T47D (cell line): ENCODE measurements at regions not wholly inside any gene's neighbourhood (a gene's known extent, or its start where the extent isn't known, plus 50 kb on each side); places are given as distances from the start of the nearest gene placed in this dataset.

Experiments
- DNase-seq, 2 experiments: peaks; one replicate each; pipeline versions ENCODE4 v3.0.0 to v3.0.0-alpha.2; 2011 to 2012; ENCODE audit warnings: low read depth in 1 of 2, low spot score in 1 of 2
- JUND ChIP-seq: IDR thresholded peaks from 2 replicates; pipeline ENCODE4 v1.6.1; 2012; ENCODE audit warnings: low read depth
- in situ Hi-C: cut with HindIII; loops from 2 replicates; pipeline ENCODE4 v1.10.0; 2016; ENCODE audit warnings: low sequenced_read_pairs, low pct_unique_long_range_greater_than_20kb

DNA sequence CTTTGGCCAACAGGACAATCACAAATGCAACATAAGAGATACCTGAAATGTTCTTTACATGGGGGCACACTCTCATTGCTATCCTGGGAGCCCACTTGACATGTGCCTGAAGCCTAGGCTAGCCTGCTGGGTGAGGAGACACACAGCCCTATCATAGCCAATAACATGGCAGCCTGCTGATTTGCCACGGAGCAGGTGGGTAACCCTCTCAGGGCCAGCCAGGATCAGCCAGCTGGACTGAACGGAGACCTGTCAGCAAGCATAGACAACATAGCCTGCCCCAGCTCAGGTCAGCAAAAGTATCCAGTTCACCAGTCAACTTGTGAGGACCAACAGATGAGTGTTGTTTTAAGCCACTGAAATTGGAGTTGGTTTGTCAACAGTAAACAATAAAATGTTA, 566.5 kb downstream of the DCDC2C start:
- DNase-seq, result no peak
- no peak for TF ChIP-seq JUND
- in situ Hi-C loops, result no loop called here

DNA sequence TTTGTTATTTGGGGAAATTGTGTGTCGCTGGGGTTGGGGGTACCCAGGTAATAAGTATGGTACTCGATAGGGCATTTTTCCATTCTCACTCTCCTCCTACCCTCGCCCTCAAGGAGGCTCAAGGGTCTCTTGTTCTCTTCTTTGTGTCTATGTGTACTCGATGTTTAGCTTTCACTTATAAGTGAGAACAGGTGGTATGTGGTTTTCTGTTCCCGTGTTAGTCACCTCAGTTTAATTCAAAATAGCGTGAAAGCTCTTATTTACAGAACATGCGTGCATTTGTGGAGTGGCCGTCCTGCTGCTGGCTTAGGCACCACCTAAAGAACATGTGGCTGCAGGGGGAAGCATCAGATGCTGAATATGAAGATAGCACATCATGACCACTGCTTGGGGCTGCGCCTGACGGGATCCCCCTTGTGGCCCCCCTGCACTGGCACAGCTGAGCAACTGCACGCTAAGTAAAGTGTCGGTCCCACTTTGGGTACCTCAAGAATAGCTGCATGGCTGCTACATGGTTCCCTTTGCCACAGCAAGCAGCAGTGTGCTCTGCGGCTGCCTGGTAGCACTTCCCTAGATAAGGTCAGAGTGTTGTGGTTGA, 569.0 kb downstream of the DCDC2C start:
- DNase-seq, result no peak
- in situ Hi-C loops, result no loop called here
- TF ChIP-seq JUND, result no peak

DNA sequence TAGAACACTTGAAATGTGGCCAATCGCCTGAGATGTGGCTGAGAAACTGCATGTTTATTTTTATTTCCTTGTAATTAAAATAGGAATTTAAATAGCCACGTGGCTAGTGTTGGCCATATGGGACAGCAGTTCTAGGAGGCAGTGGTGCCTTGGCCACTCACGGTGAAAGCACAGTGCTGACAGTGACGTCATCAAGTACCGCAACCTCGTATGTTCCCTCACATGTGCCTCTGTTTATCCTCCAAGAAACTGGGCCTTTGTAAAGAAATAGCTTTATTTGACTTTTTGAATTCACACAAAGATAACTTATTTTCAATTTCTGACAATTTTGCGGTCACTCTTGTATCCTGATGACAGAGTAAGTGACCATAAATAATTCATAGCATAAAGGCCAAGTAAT, 575.0 kb downstream of the DCDC2C start:
- in situ Hi-C loops, result no loop called here
- no peak for TF ChIP-seq JUND
- DNase-seq, result no peak

DNA sequence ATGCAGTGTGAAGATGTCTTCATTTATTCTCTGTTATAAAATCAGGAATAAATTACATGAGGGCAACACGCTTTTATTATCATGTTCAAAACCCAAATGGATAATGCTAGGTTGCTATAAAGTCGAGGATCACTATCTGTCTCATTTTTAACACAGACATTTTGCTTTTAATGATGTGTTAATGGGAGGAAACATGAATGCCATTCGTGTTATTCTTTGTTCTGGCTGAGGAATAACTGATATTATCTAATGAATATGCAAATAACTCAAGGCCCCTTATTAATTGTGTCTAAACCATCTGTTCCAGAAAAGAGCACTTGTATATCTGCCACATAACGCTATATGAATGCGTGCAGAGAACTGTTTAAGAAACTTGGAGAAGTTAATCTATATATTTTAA, 576.1 kb downstream of the DCDC2C start:
- no peak for DNase-seq
- in situ Hi-C loops, result no loop called here
- no peak for TF ChIP-seq JUND

DNA sequence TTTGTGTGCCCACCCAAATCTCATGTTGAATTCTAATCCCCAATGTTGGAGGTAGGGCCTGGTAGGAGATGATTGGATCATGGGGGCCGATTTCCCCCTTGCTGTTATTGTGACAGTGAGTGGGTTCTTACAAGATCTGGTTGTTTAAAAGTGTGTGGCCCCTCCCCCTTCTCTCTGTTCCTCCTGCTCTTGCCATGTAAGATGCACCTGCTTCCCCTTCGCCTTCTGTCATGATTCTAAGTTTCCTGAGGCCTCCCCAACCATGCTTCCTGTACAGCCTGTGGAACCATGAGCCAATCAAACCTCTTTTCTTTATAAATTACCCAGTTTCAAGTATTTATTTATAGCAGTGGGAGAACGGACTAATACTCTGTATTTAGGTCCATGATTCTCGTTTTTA, 588.1 kb downstream of the DCDC2C start:
- TF ChIP-seq JUND, result no peak
- in situ Hi-C loops, result no loop called here

DNA sequence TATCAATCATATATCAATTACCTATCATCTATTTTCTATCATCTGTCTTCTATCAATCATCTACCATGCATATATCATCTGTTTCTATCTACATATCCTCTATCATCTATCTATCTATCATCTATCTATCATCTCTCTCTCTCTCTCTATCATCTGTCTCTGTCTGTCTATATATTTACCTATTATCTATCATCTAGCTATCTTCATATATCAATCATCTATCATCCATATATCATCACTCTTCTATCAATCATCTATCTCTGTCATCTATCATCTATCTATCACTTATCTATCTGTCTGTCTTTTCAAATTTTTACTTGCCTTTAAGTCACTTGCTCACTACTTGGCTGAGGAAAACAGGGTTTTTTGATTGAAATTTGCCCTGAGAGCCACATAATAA, 592.3 kb downstream of the DCDC2C start:
- in situ Hi-C loops, result no loop called here

More for the DNA sequence above, 588.1 kb downstream of the DCDC2C start:
- no peak for DNase-seq

DNA sequence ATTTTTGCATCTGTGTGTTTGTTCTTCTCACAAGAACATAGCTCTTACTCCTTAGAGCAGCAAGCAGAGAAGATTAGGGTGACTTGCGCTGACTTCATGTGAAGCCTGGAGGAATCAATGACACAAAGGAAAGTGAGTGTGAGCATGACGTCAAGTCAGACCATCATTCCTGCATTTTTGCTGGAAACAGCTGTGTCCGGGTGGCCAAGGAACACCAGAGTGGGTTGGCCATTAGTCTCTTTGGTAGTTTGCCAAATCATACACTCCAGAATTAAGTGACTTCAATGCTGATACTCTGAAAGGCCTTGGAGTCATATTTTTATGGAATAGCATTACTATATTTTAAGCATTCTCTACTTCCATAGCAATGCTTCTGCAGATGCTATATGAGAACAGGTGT, 597.2 kb downstream of the DCDC2C start:
- no peak for TF ChIP-seq JUND
- in situ Hi-C loops, result no loop called here
- DNase-seq, result no peak

More for the DNA sequence above, 592.3 kb downstream of the DCDC2C start:
- no peak for DNase-seq
- TF ChIP-seq JUND, result no peak

DNA sequence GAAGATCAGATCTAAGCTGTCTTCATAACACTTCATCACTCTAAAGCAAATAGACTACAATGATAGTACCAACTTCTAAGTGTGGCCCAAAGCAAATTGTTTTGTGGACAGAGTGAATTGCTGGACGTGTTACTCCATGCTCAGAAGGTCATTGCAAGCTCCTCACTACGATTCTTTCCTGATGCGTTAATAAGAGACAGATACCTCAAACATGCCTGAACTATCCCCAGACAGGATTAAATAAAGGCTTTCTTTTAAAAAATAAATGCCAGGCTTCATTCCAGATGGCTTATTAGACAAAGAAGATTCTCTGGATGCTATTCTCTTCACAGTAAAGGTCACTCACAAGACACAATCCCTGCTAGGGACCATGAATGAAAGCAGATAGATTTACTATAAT, 621.2 kb downstream of the DCDC2C start:
- in situ Hi-C loops, result no loop called here
- TF ChIP-seq JUND, result no peak
- DNase-seq, result no peak

DNA sequence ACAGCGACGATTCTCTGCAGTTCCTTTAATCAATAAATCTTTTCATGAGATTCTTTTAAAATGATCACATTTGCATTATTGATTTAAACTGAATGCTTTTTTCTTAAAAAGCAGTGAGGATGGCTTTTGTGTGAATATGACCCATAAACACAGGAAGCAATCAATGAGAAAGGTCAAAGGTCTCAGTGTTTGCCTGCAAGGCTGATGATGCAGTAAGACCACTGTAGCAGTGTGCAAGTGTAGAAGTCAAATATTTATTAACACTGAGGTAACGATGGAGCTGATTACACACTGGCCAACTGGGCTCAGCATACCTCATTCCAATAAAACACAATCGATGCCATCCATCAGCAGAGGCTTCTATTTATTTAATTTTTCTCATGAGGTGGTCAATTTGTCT, 633.5 kb downstream of the DCDC2C start:
- DNase-seq, result no peak

DNA sequence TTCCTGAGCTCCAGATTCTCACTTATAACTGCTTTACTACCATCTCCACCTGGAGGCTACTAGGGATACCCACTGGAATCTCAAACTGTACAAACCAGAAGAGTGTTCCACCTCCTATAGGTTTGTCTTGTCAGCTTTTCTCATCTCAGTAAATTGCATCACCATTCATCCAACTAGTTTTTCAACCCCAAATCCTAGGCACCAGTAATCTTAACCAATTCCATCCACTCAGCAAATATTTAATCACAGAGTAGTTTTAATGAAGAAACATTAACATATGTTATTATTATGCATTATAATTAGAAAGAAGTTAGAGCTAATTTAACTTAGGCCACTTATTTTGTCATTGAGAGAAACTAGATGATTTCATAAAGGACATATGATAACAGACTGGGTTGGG, 635.0 kb downstream of the DCDC2C start:
- no peak for DNase-seq
- TF ChIP-seq JUND, result no peak
- in situ Hi-C loops, result no loop called here

More for the DNA sequence above, 633.5 kb downstream of the DCDC2C start:
- no peak for TF ChIP-seq JUND
- in situ Hi-C loops, result no loop called here

DNA sequence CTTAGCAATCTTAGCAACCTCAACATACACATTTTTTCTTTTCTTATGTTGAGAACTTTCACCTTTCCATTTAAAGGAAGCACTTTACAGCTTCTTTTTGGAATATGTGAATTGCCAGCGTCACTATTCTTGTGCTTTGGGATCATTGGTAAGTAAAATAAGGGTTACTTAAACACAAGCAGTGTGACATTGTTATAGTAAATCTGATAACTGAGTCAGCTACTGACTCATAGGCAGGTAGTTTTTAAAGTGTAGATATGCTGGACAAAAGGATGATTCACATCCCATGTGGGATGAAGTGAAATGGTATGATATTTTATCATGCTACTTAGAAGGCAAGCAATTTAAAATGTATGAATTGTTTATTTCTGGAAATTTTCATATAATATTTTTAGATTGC, 637.2 kb downstream of the DCDC2C start:
- DNase-seq, result no peak
- no peak for TF ChIP-seq JUND
- in situ Hi-C loops, result no loop called here

DNA sequence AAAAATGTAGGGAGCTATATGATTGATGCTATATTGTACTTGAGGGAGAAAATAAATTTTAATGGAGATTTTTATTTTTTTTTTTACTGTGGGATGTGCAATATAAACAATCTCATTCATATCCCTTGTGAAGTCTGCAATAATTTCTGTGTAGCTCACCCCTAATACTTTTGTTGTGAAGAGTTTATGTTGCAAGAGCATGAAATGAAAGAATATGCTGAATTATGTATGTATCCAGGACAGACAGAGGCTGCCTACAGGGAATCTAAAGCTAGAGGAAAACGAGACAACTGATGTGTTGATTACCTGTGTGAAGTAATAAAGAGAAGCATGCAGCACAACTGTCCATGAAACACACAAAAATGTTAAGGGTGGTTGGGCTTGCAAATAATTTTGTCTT, 643.3 kb downstream of the DCDC2C start:
- no peak for DNase-seq
- in situ Hi-C loops, result no loop called here
- no peak for TF ChIP-seq JUND

DNA sequence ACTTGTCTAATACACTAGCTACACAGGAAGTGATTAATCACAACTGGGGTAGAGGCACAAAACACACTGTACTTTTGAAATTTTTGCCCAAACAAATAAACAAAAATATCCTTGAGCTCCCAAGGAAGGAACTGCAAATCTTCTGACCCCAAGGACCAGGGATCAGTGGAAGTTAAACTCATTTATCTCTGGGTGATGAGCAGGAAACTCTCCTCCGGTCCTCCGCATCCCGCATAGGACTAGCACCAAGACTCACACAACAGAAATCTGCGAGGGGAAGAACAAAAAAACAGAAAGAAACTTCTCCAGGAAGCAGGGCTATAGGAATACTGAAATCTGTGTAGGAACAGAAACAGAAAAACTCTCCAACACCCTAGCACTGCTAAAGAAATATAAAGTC, 650.3 kb downstream of the DCDC2C start:
- no peak for DNase-seq
- in situ Hi-C loops, result no loop called here
- no peak for TF ChIP-seq JUND

DNA sequence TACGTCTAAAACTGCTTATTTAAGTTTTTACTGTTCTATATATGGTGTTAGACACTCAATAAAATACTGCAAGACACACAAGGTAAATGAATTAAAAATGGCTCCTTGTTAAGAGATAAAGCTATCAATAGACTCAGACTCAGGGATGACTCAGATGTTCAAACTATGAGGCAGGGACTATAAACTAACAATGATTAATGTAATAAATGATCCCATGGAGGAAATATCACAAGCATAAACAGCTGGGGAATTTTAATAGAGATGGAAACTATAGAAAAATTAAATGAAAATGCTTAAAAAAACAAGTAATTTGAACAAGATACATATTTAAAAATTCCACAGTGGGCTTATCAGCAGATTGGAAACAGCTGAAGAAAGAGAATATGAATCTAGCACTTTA, 650.8 kb downstream of the DCDC2C start:
- in situ Hi-C loops, result no loop called here
- no peak for DNase-seq
- TF ChIP-seq JUND, result no peak
